Panc1 (cell line): ENCODE measurements at regions not wholly inside any gene's neighbourhood (a gene's known extent, or its start where the extent isn't known, plus 50 kb on each side); places are given as distances from the start of the nearest gene placed in this dataset.

ENCODE experiments used
- ATAC-seq: fragments of 200-7000 bp; cut with Tn5 transposase; 2 replicates; pipeline ENCODE4 v1.9.1; 2020; ENCODE audit warnings: mild to moderate bottlenecking, moderate library complexity
- BruUV-seq: library from RNA; stranded (reverse); fragments of 400-500 nt; replicated peaks from 2 replicates; lab custom pipeline; 2021; lab: Mats Ljungman, UMichigan
- CTCF ChIA-PET: fragments of 300-600 bp; sonication (Branson Sonifier 250); formaldehyde crosslinking; loops from one replicate; lab custom pipeline; 2022; ENCODE audit warnings: antibody characterized with exemption; lab: Charles Lee
- POLR2A ChIA-PET: fragments of 300-600 bp; sonication (Branson Sonifier 250); formaldehyde crosslinking; loops from one replicate; lab custom pipeline; 2022; ENCODE audit warnings: antibody characterized with exemption; lab: Charles Lee
- DNase-seq: peaks from one replicate; pipeline ENCODE4 v3.0.0-alpha.2; 2010; ENCODE audit warnings: low read depth, low spot score
- H3K27ac ChIP-seq: 2 replicates; pipeline ENCODE4 v1.5.1; 2011; ENCODE audit warnings: mild to moderate bottlenecking, low read length, inconsistent platforms
- H3K27me3 ChIP-seq: fragments of 200-500 bp; sonication (Bioruptor generic); 2 replicates; pipeline ENCODE4 v1.6.0; 2014; ENCODE audit warnings: low read length, inconsistent platforms; ENCODE audit not compliant: control insufficient read depth, insufficient read depth
- H3K36me3 ChIP-seq: fragments of 200-500 bp; sonication (Bioruptor generic); 2 replicates; pipeline ENCODE4 v1.5.1; 2014; ENCODE audit warnings: inconsistent platforms, mild to moderate bottlenecking, low read length, moderate library complexity; ENCODE audit not compliant: control insufficient read depth, insufficient read depth
- H3K4me1 ChIP-seq: 2 replicates; pipeline ENCODE4 v1.5.1; 2011; ENCODE audit warnings: inconsistent platforms, mild to moderate bottlenecking, low read length, moderate library complexity; ENCODE audit not compliant: control insufficient read depth, insufficient read depth
- H3K4me3 ChIP-seq, 2 experiments: 2 replicates each; pipeline ENCODE4 v1.5.1; 2011 to 2012; ENCODE audit warnings: low read depth in 2 of 2, low read length in 2 of 2, mild to moderate bottlenecking in 2 of 2, inconsistent platforms in 1 of 2, moderate library complexity in 1 of 2
- H3K9me3 ChIP-seq: fragments of 200-500 bp; sonication (Bioruptor generic); 2 replicates; pipeline ENCODE4 v1.5.1; 2014; ENCODE audit warnings: low read depth, mild to moderate bottlenecking, inconsistent platforms, low read length, moderate library complexity; ENCODE audit not compliant: control insufficient read depth, insufficient read depth
- CTCF ChIP-seq: fragments of 450-650 bp; IDR thresholded peaks from 2 replicates; pipeline ENCODE4 v1.5.1; 2017; ENCODE audit warnings: mild to moderate bottlenecking
- POLR2AphosphoS5 ChIP-seq: IDR thresholded peaks from 2 replicates; pipeline ENCODE4 v1.6.1; 2012; ENCODE audit warnings: mild to moderate bottlenecking, low read depth, low read length, moderate library complexity
- REST ChIP-seq, 2 experiments: IDR thresholded peaks; 2 replicates each; pipeline ENCODE4 v1.6.1; 2011 to 2012; ENCODE audit warnings: low read depth in 2 of 2, control low read depth in 1 of 2, low read length in 1 of 2, mild to moderate bottlenecking in 1 of 2, moderate library complexity in 1 of 2; ENCODE audit not compliant: insufficient read depth in 1 of 2
- SIN3A ChIP-seq: IDR thresholded peaks from 2 replicates; pipeline ENCODE4 v1.6.1; 2012; ENCODE audit warnings: low read depth, mild to moderate bottlenecking, low read length, moderate library complexity, borderline replicate concordance; ENCODE audit not compliant: insufficient read depth
- TCF7L2 ChIP-seq: IDR thresholded peaks from 2 replicates; pipeline ENCODE4 v1.6.1; 2011; ENCODE audit warnings: mild to moderate bottlenecking, low read depth, low read length, inconsistent platforms
- in situ Hi-C: cut with HindIII; loops from 2 replicates; pipeline ENCODE4 v1.10.0; 2016; ENCODE audit warnings: low sequenced_read_pairs, low pct_unique_long_range_greater_than_20kb
- intact Hi-C: fragments of 100-400 bp; cut with micrococcal nuclease; formaldehyde crosslinking; loops from one replicate; pipeline ENCODE4 v1.10.0; 2022; ENCODE audit not compliant: unreplicated experiment

- in situ Hi-C loops (no loop called here), intact Hi-C loops (no loop called here)
- Histone ChIP-seq H3K36me3 (no peaks in the 10 kb centered on the region), H3K27ac (no peak overlapping the region), H3K27me3 (no peaks in the 10 kb centered on the region), H3K4me1 (no peaks in the 10 kb centered on the region), H3K9me3 (no peaks in the 10 kb centered on the region), H3K4me3 (no peak overlapping the region)
- no TSS peak for BruUV-seq
- DNase-seq (no peak), ATAC-seq (no peak)
- POLR2A ChIA-PET: no interaction called here
- TF ChIP-seq POLR2AphosphoS5: no peak
- no peak for TF ChIP-seq SIN3A
- no peak for TF ChIP-seq CTCF
- TF ChIP-seq TCF7L2: no peak
- no peak for TF ChIP-seq REST (IDR thresholded peaks at IDR 0.05; ENCODE audit: insufficient read depth in 1 of 2, low read depth in 2 of 2, low read length in 1 of 2)
- CTCF ChIA-PET: no interaction called here
These were observed 114.2 kb upstream of the RXFP2 start for GRCh38 chr13:31625115-31625514.

- CTCF ChIA-PET: interaction anchor here (0.6 kb wide), 1 partner anchor 146 kb away, joined by 5 read pairs; no protein-coding TSS in a partner anchor
- Histone ChIP-seq H3K27me3 (no peaks in the 10 kb centered on the region), H3K4me1 (no peaks in the 10 kb centered on the region), H3K9me3 (no peaks in the 10 kb centered on the region), H3K36me3 (no peaks in the 10 kb centered on the region), H3K4me3 (no peak overlapping the region), H3K27ac (no peak overlapping the region)
- TF ChIP-seq CTCF: no peak
- TF ChIP-seq POLR2AphosphoS5: no peak
- TF ChIP-seq SIN3A: no peak
- no peak for TF ChIP-seq TCF7L2
- no peak for TF ChIP-seq REST (IDR thresholded peaks at IDR 0.05; ENCODE audit: insufficient read depth in 1 of 2, low read depth in 2 of 2, low read length in 1 of 2)
- DNase-seq: no peak
- BruUV-seq: no TSS peak
- ATAC-seq: no peak
- intact Hi-C loops (no loop called here), in situ Hi-C loops (no loop called here)
- POLR2A ChIA-PET: no interaction called here
These were observed 112.1 kb upstream of the RXFP2 start for GRCh38 chr13:31627097-31627845.
